GM12878 (cell line): ENCODE measurements at regions not wholly inside any gene's neighbourhood (a gene's known extent, or its start where the extent isn't known, plus 50 kb on each side); places are given as distances from the start of the nearest gene placed in this dataset.

ENCODE experiments used
- CTCF ChIP-seq, 3 experiments: IDR thresholded peaks in 2 of 3; conservative IDR thresholded peaks in 1 of 3; 2 replicates each; pipeline ENCODE4 v1.5.1; 2011; ENCODE audit warnings: low read depth in 3 of 3, low read length in 3 of 3, mild to moderate bottlenecking in 3 of 3, control low read depth in 2 of 3, moderate library complexity in 2 of 3, inconsistent platforms in 1 of 3, mixed read lengths in 1 of 3; ENCODE audit not compliant: control insufficient read depth in 2 of 3, insufficient read depth in 1 of 3; ENCODE audit errors: extremely low read depth in 1 of 3
- E2F8 ChIP-seq: fragments of 450-650 bp; IDR thresholded peaks from 2 replicates; pipeline ENCODE4 v1.6.1; 2018; ENCODE audit warnings: mild to moderate bottlenecking, low read depth, moderate library complexity; ENCODE audit not compliant: partially characterized antibody
- PAX8 ChIP-seq: fragments of 450-650 bp; IDR thresholded peaks from 2 replicates; pipeline ENCODE4 v1.6.1; 2017; ENCODE audit warnings: mild to moderate bottlenecking, moderate library complexity
- SMAD5 ChIP-seq: IDR thresholded peaks from 2 replicates; pipeline ENCODE4 v1.6.1; 2016; ENCODE audit warnings: antibody characterized with exemption, low read depth
- TCF3 ChIP-seq: IDR thresholded peaks from 2 replicates; pipeline ENCODE4 v1.6.1; 2012; ENCODE audit warnings: low read depth, mild to moderate bottlenecking, low read length, borderline replicate concordance; ENCODE audit not compliant: insufficient read depth
- TF ChIP-seq, protein P1 (sequence below): IDR thresholded peaks from 2 replicates; pipeline ENCODE4 v1.6.1; 2012; ENCODE audit warnings: low read length, inconsistent platforms

GRCh38 chr21:35905963-35906345 lies 154.4 kb downstream of the SETD4 start (continued):
- TF ChIP-seq, protein P1, sequence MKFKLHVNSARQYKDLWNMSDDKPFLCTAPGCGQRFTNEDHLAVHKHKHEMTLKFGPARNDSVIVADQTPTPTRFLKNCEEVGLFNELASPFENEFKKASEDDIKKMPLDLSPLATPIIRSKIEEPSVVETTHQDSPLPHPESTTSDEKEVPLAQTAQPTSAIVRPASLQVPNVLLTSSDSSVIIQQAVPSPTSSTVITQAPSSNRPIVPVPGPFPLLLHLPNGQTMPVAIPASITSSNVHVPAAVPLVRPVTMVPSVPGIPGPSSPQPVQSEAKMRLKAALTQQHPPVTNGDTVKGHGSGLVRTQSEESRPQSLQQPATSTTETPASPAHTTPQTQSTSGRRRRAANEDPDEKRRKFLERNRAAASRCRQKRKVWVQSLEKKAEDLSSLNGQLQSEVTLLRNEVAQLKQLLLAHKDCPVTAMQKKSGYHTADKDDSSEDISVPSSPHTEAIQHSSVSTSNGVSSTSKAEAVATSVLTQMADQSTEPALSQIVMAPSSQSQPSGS = no peak
- TF ChIP-seq CTCF (IDR thresholded peaks at IDR 0.05 in 2 of 3, conservative IDR thresholded peaks at IDR 0.05 in 1 of 3; ENCODE audit: control insufficient read depth in 2 of 3, extremely low read depth in 1 of 3, insufficient read depth in 1 of 3, low read depth in 3 of 3, low read length in 3 of 3) (no peak), E2F8 (no peak), PAX8 (no peak), TCF3 (no peak), SMAD5 (no peak)
